H9 (cell line): ENCODE measurements at regions not wholly inside any gene's neighbourhood (a gene's known extent, or its start where the extent isn't known, plus 50 kb on each side); places are given as distances from the start of the nearest gene placed in this dataset.

Source experiments
- DNase-seq: peaks from one replicate; pipeline ENCODE4 v3.0.0-alpha.2; 2017
- H2AFZ ChIP-seq: one replicate; pipeline ENCODE4 v1.6.1; 2013; ENCODE audit warnings: mild to moderate bottlenecking, low read length, control low read depth, moderate library complexity
- H2AK5ac ChIP-seq: 2 replicates; pipeline ENCODE4 v1.6.1; 2013; ENCODE audit warnings: low read length, control low read depth, mixed read lengths; ENCODE audit not compliant: insufficient read length
- H2BK120ac ChIP-seq: one replicate; pipeline ENCODE4 v1.6.1; 2013; ENCODE audit warnings: low read depth, mild to moderate bottlenecking, low read length, control low read depth, inconsistent platforms; ENCODE audit not compliant: poor library complexity, severe bottlenecking
- H2BK12ac ChIP-seq: 2 replicates; pipeline ENCODE4 v1.6.1; 2013; ENCODE audit warnings: low read length, control low read depth, mixed read lengths, low read depth; ENCODE audit not compliant: insufficient read length
- H2BK15ac ChIP-seq: 2 replicates; pipeline ENCODE4 v1.6.1; 2013; ENCODE audit warnings: low read depth, low read length, control low read depth
- H2BK20ac ChIP-seq: one replicate; pipeline ENCODE4 v1.6.1; 2013; ENCODE audit warnings: low read depth, mild to moderate bottlenecking, low read length, control low read depth, inconsistent platforms; ENCODE audit not compliant: poor library complexity, severe bottlenecking
- H2BK5ac ChIP-seq: 2 replicates; pipeline ENCODE4 v1.6.1; 2013; ENCODE audit warnings: low read length, control low read depth, mixed read lengths; ENCODE audit not compliant: insufficient read length
- H3K14ac ChIP-seq: 2 replicates; pipeline ENCODE4 v1.6.1; 2013; ENCODE audit warnings: low read length, control low read depth; ENCODE audit not compliant: insufficient read depth
- H3K18ac ChIP-seq: 2 replicates; pipeline ENCODE4 v1.6.1; 2013; ENCODE audit warnings: low read depth, mild to moderate bottlenecking, mixed read lengths, low read length, control low read depth; ENCODE audit not compliant: insufficient read length
- H3K23ac ChIP-seq: 2 replicates; pipeline ENCODE4 v1.6.1; 2013; ENCODE audit warnings: low read length, control low read depth, mixed read lengths, low read depth; ENCODE audit not compliant: insufficient read length
- H3K23me2 ChIP-seq: 2 replicates; pipeline ENCODE4 v1.6.1; 2013; ENCODE audit warnings: low read depth, mild to moderate bottlenecking, mixed read lengths, low read length, control low read depth; ENCODE audit not compliant: insufficient read length, poor library complexity, severe bottlenecking
- H3K27ac ChIP-seq: 2 replicates; pipeline ENCODE4 v1.5.1; 2013; ENCODE audit warnings: low read length, control low read depth, mixed read lengths, low read depth; ENCODE audit not compliant: insufficient read length
- H3K27me3 ChIP-seq: 2 replicates; pipeline ENCODE4 v1.6.1; 2013; ENCODE audit warnings: low read length, control low read depth, inconsistent platforms; ENCODE audit not compliant: insufficient read depth
- H3K4ac ChIP-seq: 2 replicates; pipeline ENCODE4 v1.6.1; 2013; ENCODE audit warnings: low read depth, mild to moderate bottlenecking, control low read depth, inconsistent platforms, low read length, moderate library complexity
- H3K4me1 ChIP-seq: 2 replicates; pipeline ENCODE4 v1.6.1; 2013; ENCODE audit warnings: low read length, control low read depth, inconsistent platforms; ENCODE audit not compliant: insufficient read depth
- H3K4me2 ChIP-seq: 2 replicates; pipeline ENCODE4 v1.6.1; 2013; ENCODE audit warnings: low read length, control low read depth, mixed read lengths; ENCODE audit not compliant: insufficient read length, insufficient read depth
- H3K56ac ChIP-seq: 2 replicates; pipeline ENCODE4 v1.6.1; 2013; ENCODE audit warnings: low read depth, mild to moderate bottlenecking, mixed read lengths, low read length, control low read depth; ENCODE audit not compliant: insufficient read length
- H3K79me1 ChIP-seq: 2 replicates; pipeline ENCODE4 v1.6.1; 2013; ENCODE audit warnings: low read depth, mild to moderate bottlenecking, moderate library complexity, low read length, control low read depth, inconsistent platforms; ENCODE audit not compliant: insufficient read depth, poor library complexity, severe bottlenecking
- H3K79me2 ChIP-seq: 2 replicates; pipeline ENCODE4 v1.6.1; 2013; ENCODE audit warnings: low read length, control low read depth, inconsistent platforms; ENCODE audit not compliant: insufficient read depth
- H3K9ac ChIP-seq: 2 replicates; pipeline ENCODE4 v1.6.1; 2013; ENCODE audit warnings: low read length, control low read depth, mixed read lengths; ENCODE audit not compliant: insufficient read length; ENCODE audit errors: extremely low read depth
- H3K9me3 ChIP-seq: one replicate; pipeline ENCODE4 v1.6.1; 2013; ENCODE audit warnings: low read depth, low read length, inconsistent platforms; ENCODE audit not compliant: control insufficient read depth
- H3T11ph ChIP-seq: one replicate; pipeline ENCODE4 v1.6.1; 2013; ENCODE audit warnings: mild to moderate bottlenecking, low read length, control low read depth, inconsistent platforms
- H4K20me1 ChIP-seq: one replicate; pipeline ENCODE4 v1.6.1; 2013; ENCODE audit not compliant: control insufficient read depth, insufficient read length, insufficient read depth
- H4K5ac ChIP-seq: 2 replicates; pipeline ENCODE4 v1.6.1; 2013; ENCODE audit warnings: low read depth, mild to moderate bottlenecking, mixed read lengths, low read length, control low read depth; ENCODE audit not compliant: insufficient read length
- H4K8ac ChIP-seq: replicated peaks from 2 replicates; pipeline ENCODE4 v1.6.1; 2013; ENCODE audit warnings: low read length, control low read depth, mixed read lengths, low read depth; ENCODE audit not compliant: insufficient read length
- H4K91ac ChIP-seq: 2 replicates; pipeline ENCODE4 v1.6.1; 2013; ENCODE audit warnings: low read depth, mild to moderate bottlenecking, moderate library complexity, mixed read lengths, low read length, control low read depth; ENCODE audit not compliant: insufficient read length
- H3K27ac Mint-ChIP-seq, 3 experiments: 2 replicates in 2 of 3; 3 replicates in 1 of 3; pipeline ENCODE4 v1.8.0; 2020 to 2021; ENCODE audit warnings: mixed read lengths in 3 of 3, mild to moderate bottlenecking in 1 of 3, moderate library complexity in 1 of 3
- H3K27me3 Mint-ChIP-seq: 2 replicates; pipeline ENCODE4 v1.8.0; 2021; ENCODE audit warnings: low read depth, mild to moderate bottlenecking, moderate library complexity, mixed read lengths
- H3K36me3 Mint-ChIP-seq, 3 experiments: 2 replicates in 2 of 3; 3 replicates in 1 of 3; pipeline ENCODE4 v1.8.0; 2020 to 2021; ENCODE audit warnings: low read depth in 3 of 3, mixed read lengths in 3 of 3; ENCODE audit not compliant: insufficient read depth in 1 of 3
- H3K4me1 Mint-ChIP-seq, 2 experiments: 2 replicates each; pipeline ENCODE4 v1.8.0; 2020; ENCODE audit warnings: mixed read lengths in 2 of 2
- H3K4me3 Mint-ChIP-seq, 2 experiments: 2 replicates in 1 of 2; 3 replicates in 1 of 2; pipeline ENCODE4 v1.8.0; 2020 to 2021; ENCODE audit warnings: mild to moderate bottlenecking in 2 of 2, mixed read lengths in 2 of 2, moderate library complexity in 1 of 2
- H3K9me3 Mint-ChIP-seq, 2 experiments: 2 replicates in 1 of 2; 3 replicates in 1 of 2; pipeline ENCODE4 v1.8.0; 2020; ENCODE audit warnings: mild to moderate bottlenecking in 2 of 2, mixed read lengths in 2 of 2, moderate library complexity in 1 of 2
- WGBS: extraction: QIAGEN DNeasy Blood & Tissue Kit; methylation state at CpG from one replicate; pipeline ENCODE4 v1.1.7; 2013; ENCODE audit warnings: missing lambda C conversion rate, low lambda C conversion rate, mixed read lengths; ENCODE audit not compliant: insufficient read length; ENCODE audit errors: extremely low coverage; 5-methylcytosine and 5-hydroxymethylcytosine counted together
- TF ChIP-seq, protein P1 (sequence below): fragments of 200-600 bp; sonication (generic); conservative IDR thresholded peaks from 3 replicates; pipeline ENCODE4 v1.8.0; 2021; ENCODE audit warnings: antibody characterized with exemption, mild to moderate bottlenecking

DNA sequence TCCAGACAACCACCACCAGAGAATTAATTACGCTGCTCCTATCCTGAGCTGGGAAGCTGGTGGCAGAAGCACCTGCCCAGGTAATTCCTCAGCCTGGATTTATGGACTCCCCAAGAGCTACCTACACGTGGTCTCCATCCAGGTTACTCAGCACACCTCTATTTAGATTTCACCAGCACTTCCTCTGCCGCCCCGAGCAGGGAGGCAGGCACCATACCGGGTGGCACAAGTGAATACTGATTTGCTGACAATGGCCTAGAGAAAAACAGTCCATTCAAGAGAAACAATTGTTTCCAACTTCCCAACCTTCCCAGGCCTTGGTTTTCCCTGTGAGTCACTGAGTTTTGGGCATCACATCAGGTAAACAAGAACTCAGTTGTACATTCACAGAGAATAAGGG lies 134.3 kb downstream of the MATN1 start:
- Mint-ChIP-seq H3K4me1 (peaks cover 7 to 13% of the 10 kb centered on the region in 2 experiments), H3K9me3 (peaks cover 12% of the 10 kb centered on the region in 2 experiments; a peak in 4 of 5 replicates)

More for the DNA sequence above, 134.3 kb downstream of the MATN1 start:
- Histone ChIP-seq H2BK5ac (no peak overlapping the region), H3T11ph (no peak overlapping the region), H4K20me1 (no peaks in the 10 kb centered on the region), H4K8ac (no peak overlapping the region), H4K91ac (no peak overlapping the region), H4K5ac (no peak overlapping the region), H2BK12ac (no peak overlapping the region), H2BK120ac (no peak overlapping the region), H3K56ac (no peak overlapping the region), H3K23ac (no peak overlapping the region), H3K4ac (no peak overlapping the region), H3K79me1 (no peaks in the 10 kb centered on the region), H3K79me2 (no peaks in the 10 kb centered on the region), H2BK15ac (no peak overlapping the region), H2BK20ac (no peak overlapping the region), H3K27me3 (no peaks in the 10 kb centered on the region), H3K9ac (no peak overlapping the region), H3K4me1 (no peaks in the 10 kb centered on the region), H3K23me2 (no peaks in the 10 kb centered on the region), H3K18ac (no peak overlapping the region), H3K9me3 (no peaks in the 10 kb centered on the region), H3K4me2 (no peak overlapping the region), H3K27ac (no peak overlapping the region), H2AFZ (no peak overlapping the region), H3K14ac (no peak overlapping the region), H2AK5ac (no peak overlapping the region)
- Mint-ChIP-seq H3K27ac (no peak overlapping the region), H3K27me3 (peaks cover 3% of the 10 kb centered on the region), H3K4me3 (no peak overlapping the region), H3K36me3 (no peaks in the 10 kb centered on the region)
- peak; percentile 21 for DNase-seq
- no CpG with 5 or more reads among the region's 5 CpGs for WGBS
- TF ChIP-seq, protein P1, sequence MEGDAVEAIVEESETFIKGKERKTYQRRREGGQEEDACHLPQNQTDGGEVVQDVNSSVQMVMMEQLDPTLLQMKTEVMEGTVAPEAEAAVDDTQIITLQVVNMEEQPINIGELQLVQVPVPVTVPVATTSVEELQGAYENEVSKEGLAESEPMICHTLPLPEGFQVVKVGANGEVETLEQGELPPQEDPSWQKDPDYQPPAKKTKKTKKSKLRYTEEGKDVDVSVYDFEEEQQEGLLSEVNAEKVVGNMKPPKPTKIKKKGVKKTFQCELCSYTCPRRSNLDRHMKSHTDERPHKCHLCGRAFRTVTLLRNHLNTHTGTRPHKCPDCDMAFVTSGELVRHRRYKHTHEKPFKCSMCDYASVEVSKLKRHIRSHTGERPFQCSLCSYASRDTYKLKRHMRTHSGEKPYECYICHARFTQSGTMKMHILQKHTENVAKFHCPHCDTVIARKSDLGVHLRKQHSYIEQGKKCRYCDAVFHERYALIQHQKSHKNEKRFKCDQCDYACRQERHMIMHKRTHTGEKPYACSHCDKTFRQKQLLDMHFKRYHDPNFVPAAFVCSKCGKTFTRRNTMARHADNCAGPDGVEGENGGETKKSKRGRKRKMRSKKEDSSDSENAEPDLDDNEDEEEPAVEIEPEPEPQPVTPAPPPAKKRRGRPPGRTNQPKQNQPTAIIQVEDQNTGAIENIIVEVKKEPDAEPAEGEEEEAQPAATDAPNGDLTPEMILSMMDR = no peak
